WERI-Rb-1 (cell line): ENCODE measurements at regions not wholly inside any gene's neighbourhood (a gene's known extent, or its start where the extent isn't known, plus 50 kb on each side); places are given as distances from the start of the nearest gene placed in this dataset.

Source experiments
- DNase-seq: peaks from one replicate; pipeline ENCODE4 v3.0.0-alpha.2; 2020
- H3K27ac ChIP-seq: fragments of 250-450 bp; sonication (Bioruptor Pico); 2 replicates; pipeline ENCODE4 v1.5.1; 2020; ENCODE audit warnings: mild to moderate bottlenecking, moderate library complexity
- H3K27me3 ChIP-seq: fragments of 250-450 bp; sonication (Bioruptor Pico); 2 replicates; pipeline ENCODE4 v1.5.1; 2021; ENCODE audit warnings: mild to moderate bottlenecking, low read depth, moderate library complexity; ENCODE audit not compliant: insufficient read depth, severe bottlenecking
- H3K36me3 ChIP-seq: fragments of 250-450 bp; sonication (Bioruptor Pico); 2 replicates; pipeline ENCODE4 v1.5.1; 2020; ENCODE audit warnings: mild to moderate bottlenecking, moderate library complexity
- H3K4me3 ChIP-seq: 2 replicates; pipeline ENCODE4 v1.5.1; 2011; ENCODE audit warnings: low read depth, mild to moderate bottlenecking, control low read depth, low read length
- H3K9me3 ChIP-seq: fragments of 250-450 bp; sonication (Bioruptor Pico); 2 replicates; pipeline ENCODE4 v1.5.1; 2021; ENCODE audit warnings: mild to moderate bottlenecking, moderate library complexity; ENCODE audit not compliant: severe bottlenecking
- CTCF ChIP-seq: IDR thresholded peaks from 2 replicates; pipeline ENCODE4 v1.5.1; 2011; ENCODE audit warnings: low read depth, mild to moderate bottlenecking, control low read depth, inconsistent platforms, low read length

- Histone ChIP-seq H3K27ac (no peak overlapping the region), H3K27me3 (no peaks in the 10 kb centered on the region), H3K9me3 (no peaks in the 10 kb centered on the region), H3K36me3 (no peaks in the 10 kb centered on the region), H3K4me3 (no peak overlapping the region)
- no peak for TF ChIP-seq CTCF
- no peak for DNase-seq
Observed at GRCh38 chr13:74023484-74023883, 110.7 kb downstream of the KLF12 start.

- Histone ChIP-seq H3K27me3 (no peaks in the 10 kb centered on the region), H3K27ac (no peak overlapping the region), H3K4me3 (no peak overlapping the region), H3K36me3 (no peaks in the 10 kb centered on the region), H3K9me3 (no peaks in the 10 kb centered on the region)
- TF ChIP-seq CTCF, result no peak
- no peak for DNase-seq
Observed at GRCh38 chr13:74021505-74021904, 112.7 kb downstream of the KLF12 start.

GRCh38 chr13:74018062-74018431 lies 116.2 kb downstream of the KLF12 start:
- Histone ChIP-seq H3K27me3 (no peaks in the 10 kb centered on the region), H3K4me3 (no peak overlapping the region), H3K36me3 (no peaks in the 10 kb centered on the region), H3K9me3 (no peaks in the 10 kb centered on the region), H3K27ac (no peak overlapping the region)
- TF ChIP-seq CTCF, result no peak
- DNase-seq, result no peak

GRCh38 chr13:74017301-74018061 lies 116.7 kb downstream of the KLF12 start:
- no peak overlapping the region for H3K27ac ChIP-seq
- H3K36me3 ChIP-seq, result no peaks in the 10 kb centered on the region
- no peak for DNase-seq
- no peaks in the 10 kb centered on the region for H3K27me3 ChIP-seq
- no peak overlapping the region for H3K4me3 ChIP-seq
- H3K9me3 ChIP-seq, result no peaks in the 10 kb centered on the region
- no peak for TF ChIP-seq CTCF

- Histone ChIP-seq H3K27ac (no peak overlapping the region), H3K4me3 (no peak overlapping the region), H3K36me3 (no peaks in the 10 kb centered on the region), H3K9me3 (no peaks in the 10 kb centered on the region), H3K27me3 (no peaks in the 10 kb centered on the region)
- TF ChIP-seq CTCF, result no peak
- no peak for DNase-seq
Observed at GRCh38 chr13:74015137-74015536, 119.1 kb downstream of the KLF12 start.

- TF ChIP-seq CTCF, result no peak
- H3K27ac ChIP-seq, result no peak overlapping the region
- H3K4me3 ChIP-seq, result no peak overlapping the region
- H3K9me3 ChIP-seq, result no peaks in the 10 kb centered on the region
- no peaks in the 10 kb centered on the region for H3K36me3 ChIP-seq
- no peaks in the 10 kb centered on the region for H3K27me3 ChIP-seq
- DNase-seq, result no peak
Observed at GRCh38 chr13:74009100-74009668, 125.0 kb downstream of the KLF12 start.
